CD4-positive, alpha-beta T cell treated with Interferon alpha-2 for 1 hour (primary cell): ENCODE measurements at regions not wholly inside any gene's neighbourhood (a gene's known extent, or its start where the extent isn't known, plus 50 kb on each side); places are given as distances from the start of the nearest gene placed in this dataset.
"Not testable (repeated sequence)": the region's sequence is repeated elsewhere in the genome, so short reads cannot be mapped to it uniquely, and the experiment has no call there.

Source experiments
- DNase-seq, 2 donors: peaks; one replicate each; pipeline ENCODE4 v3.0.0-alpha.2; 2020 to 2022

- no peak for DNase-seq
Observed at GRCh38 chr4:187070740-187071139, 347.1 kb upstream of the FAT1 start.

GRCh38 chr4:187071946-187072600 lies 348.4 kb upstream of the FAT1 start:
- DNase-seq = no peak

DNA sequence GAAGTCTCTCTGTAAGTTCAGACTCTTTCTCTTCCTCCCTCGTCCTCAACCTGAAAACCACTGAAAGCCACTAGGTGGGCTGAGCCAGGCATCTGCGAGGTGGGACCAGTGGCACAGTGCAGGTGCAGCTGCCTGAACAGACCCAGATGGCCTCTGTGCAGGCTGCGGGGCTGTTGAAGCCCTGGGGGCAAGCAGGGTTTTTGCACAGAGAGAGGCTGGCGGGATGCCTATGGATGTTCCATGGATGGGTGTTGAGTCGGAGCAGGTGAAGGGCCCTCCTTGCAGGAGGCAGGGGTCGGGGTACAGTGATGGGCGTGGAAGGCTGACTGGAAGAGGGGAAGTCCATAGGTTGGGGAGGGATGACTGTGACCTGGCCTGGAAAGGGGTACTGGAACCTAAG lies 350.2 kb upstream of the FAT1 start:
- DNase-seq = no peak

GRCh38 chr4:187075514-187075913 lies 351.9 kb upstream of the FAT1 start:
- no peak for DNase-seq

GRCh38 chr4:187077744-187078401 lies 354.2 kb upstream of the FAT1 start:
- no peak for DNase-seq

- DNase-seq = no peak
Observed at GRCh38 chr4:187084701-187085100, 361.0 kb upstream of the FAT1 start.

- no peak for DNase-seq
Observed at GRCh38 chr4:187085339-187085738, 361.7 kb upstream of the FAT1 start.

- DNase-seq = no peak
Observed at GRCh38 chr4:187086151-187086550, 362.5 kb upstream of the FAT1 start.

GRCh38 chr4:187088070-187088799 lies 364.6 kb upstream of the FAT1 start:
- DNase-seq = no peak

DNA sequence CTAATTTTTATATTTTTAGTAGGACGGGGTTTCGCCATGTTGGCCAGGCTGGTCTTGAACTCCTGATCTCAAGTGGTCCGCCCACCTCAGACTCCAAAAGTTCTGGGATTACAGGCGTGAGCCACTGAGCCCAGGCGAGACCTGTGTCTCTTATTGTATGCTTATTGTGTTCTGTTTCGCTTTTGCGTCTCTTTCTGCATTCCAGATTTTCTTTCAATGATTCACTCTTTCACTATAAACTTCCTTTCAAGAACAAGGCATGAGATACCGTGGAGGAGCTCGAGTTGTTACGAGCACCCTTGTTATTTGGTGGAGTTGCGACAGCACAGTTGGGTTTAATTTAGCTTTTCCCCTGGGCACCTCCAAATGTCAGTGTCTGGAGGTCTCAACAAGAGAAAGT lies 366.7 kb upstream of the FAT1 start:
- no peak for DNase-seq

DNA sequence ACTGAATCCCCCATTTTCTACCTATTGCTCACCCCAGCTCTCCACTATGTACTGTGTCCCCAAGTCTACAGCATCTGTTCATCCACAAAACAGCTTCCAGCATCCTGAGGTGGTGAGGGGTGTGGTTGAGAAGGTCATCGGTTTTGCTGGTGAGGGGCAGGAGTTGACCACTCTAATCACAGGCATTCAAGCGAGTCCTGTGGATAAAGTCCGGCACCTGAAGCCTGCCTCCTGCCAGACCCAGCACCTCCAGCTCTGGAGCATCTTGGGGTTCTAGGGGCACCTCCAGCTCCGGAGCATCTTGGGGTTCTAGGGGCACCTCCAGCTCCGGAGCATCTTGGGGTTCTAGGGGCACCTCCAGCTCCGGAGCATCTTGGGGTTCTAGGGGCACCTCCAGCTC lies 367.2 kb upstream of the FAT1 start:
- not testable (repeated sequence) for DNase-seq

- no peak for DNase-seq
Observed at GRCh38 chr4:187094144-187094543, 370.5 kb upstream of the FAT1 start.

DNA sequence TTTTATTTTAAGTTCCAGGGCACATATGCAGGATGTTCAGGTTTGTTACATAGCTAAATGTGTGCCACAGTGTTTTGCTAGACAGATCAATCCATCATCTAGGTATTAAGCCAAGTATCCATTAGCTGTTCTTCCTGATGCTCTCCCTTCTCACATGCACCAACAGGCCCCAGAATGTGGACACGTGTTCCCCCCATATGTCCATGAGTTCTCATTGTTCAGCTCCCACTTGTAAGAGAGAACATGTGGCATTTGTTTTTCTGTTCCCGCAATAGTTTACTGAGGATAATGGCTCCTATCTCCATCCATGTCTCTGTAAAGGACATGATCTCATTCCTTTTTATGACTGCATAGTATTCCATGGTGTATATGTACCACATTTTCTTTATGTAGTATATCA lies 374.8 kb upstream of the FAT1 start:
- DNase-seq = no peak

- DNase-seq = no peak
Observed at GRCh38 chr4:187103351-187103750, 379.7 kb upstream of the FAT1 start.

GRCh38 chr4:187108845-187109244 lies 385.2 kb upstream of the FAT1 start:
- DNase-seq = no peak

- DNase-seq = no peak
Observed at GRCh38 chr4:187109636-187110035, 386.0 kb upstream of the FAT1 start.

GRCh38 chr4:187118166-187118565 lies 394.5 kb upstream of the FAT1 start:
- no peak for DNase-seq

- DNase-seq = no peak
Observed at GRCh38 chr4:187118602-187119120, 395.0 kb upstream of the FAT1 start.

DNA sequence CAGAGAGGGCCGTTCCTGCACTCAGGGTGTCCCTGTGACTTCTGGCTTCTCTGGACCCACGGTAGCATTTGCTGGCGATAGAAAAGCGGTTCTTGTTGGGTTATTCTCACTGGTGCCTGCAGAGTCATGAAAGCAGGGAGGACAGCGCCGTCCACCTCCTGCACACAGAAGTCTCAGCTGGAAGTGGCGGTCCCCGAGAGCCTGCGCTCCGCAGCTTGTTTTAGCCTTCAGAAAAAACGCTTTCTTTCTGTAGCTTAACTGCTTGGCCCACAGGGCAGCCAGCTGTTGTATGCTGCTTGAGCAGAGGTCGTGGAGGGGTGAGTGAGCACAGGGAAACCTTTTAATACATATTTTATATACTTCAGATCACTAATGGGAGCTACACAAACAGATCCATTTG lies 400.7 kb upstream of the FAT1 start:
- no peak for DNase-seq

DNA sequence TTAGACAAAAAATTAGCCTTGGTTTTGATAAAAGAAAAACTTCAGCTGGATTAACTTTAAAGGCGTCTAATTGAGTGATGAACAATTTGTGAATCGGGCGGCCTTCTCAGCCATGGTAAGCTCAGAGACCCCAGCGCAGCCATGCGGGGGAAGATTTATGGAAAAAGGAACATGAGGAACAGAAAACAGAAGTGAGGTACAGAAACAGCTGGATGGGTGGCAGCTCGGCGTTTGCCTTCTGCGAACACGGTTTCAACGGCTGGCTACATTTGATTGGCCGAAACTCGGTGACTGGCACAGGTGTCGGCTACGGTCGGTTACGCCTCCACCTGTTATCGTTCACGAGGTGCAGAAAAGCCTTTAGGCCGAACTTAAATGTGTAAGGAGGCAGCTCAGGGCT lies 401.4 kb upstream of the FAT1 start:
- DNase-seq = no peak

- DNase-seq = no peak
Observed at GRCh38 chr4:187127456-187127855, 403.8 kb upstream of the FAT1 start.

- DNase-seq = no peak
Observed at GRCh38 chr4:187128222-187128621, 404.6 kb upstream of the FAT1 start.

GRCh38 chr4:187128976-187129375 lies 405.3 kb upstream of the FAT1 start:
- no peak for DNase-seq

DNA sequence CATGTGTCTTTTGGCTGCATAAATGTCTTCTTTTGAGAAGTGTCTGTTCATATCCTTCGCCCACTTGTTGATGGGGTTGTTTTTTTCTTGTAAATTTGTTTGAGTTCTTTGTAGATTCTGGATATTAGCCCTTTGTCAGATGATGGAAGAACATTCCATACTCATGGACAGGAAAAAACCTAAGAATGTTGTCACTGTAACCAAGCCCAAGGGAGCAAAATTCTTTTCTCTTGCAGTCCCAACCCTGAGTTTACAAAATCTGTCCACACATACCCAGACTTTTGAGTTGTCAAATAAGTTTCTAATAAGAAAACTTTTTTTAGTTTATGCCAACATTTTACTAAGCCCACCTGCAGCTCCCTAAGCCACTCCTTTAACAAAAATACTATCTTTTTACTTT lies 408.2 kb upstream of the FAT1 start:
- DNase-seq = not testable (repeated sequence)
